AG10803 (cell line): ENCODE measurements at regions not wholly inside any gene's neighbourhood (a gene's known extent, or its start where the extent isn't known, plus 50 kb on each side); places are given as distances from the start of the nearest gene placed in this dataset.

Experiments used
- DNase-seq: peaks from one replicate; pipeline ENCODE4 v3.0.0; 2010; ENCODE audit warnings: low read depth
- H3K4me3 ChIP-seq: 2 replicates; pipeline ENCODE4 v1.5.1; 2011; ENCODE audit warnings: mild to moderate bottlenecking, low read length, control low read depth
- TF ChIP-seq, protein P1 (sequence below): conservative IDR thresholded peaks from 2 replicates; pipeline ENCODE4 v1.5.1; 2011; ENCODE audit warnings: mild to moderate bottlenecking, low read length, control low read depth, inconsistent platforms

DNA sequence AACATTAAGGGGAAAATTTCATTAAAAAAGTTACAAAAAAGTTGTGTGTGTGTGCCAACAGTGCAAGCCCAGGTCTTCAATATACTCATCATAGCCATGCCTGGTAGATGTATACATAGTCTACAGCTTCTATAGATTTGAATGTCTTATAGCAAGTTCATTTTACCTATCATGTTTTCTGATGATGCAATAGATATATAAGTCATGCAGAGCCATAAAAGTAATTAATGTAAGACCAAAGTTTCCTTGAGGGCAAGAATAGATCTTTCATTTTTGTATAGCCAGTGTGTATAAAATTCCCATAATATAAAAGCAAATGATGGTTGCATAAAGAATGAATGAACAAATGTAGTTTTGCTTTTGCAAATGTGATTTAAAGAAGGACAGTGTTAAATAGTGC is 1138.4 kb downstream of the TBL1XR1 start:
- no peak overlapping the region for H3K4me3 ChIP-seq
- no peak for DNase-seq
- TF ChIP-seq, protein P1, sequence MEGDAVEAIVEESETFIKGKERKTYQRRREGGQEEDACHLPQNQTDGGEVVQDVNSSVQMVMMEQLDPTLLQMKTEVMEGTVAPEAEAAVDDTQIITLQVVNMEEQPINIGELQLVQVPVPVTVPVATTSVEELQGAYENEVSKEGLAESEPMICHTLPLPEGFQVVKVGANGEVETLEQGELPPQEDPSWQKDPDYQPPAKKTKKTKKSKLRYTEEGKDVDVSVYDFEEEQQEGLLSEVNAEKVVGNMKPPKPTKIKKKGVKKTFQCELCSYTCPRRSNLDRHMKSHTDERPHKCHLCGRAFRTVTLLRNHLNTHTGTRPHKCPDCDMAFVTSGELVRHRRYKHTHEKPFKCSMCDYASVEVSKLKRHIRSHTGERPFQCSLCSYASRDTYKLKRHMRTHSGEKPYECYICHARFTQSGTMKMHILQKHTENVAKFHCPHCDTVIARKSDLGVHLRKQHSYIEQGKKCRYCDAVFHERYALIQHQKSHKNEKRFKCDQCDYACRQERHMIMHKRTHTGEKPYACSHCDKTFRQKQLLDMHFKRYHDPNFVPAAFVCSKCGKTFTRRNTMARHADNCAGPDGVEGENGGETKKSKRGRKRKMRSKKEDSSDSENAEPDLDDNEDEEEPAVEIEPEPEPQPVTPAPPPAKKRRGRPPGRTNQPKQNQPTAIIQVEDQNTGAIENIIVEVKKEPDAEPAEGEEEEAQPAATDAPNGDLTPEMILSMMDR, result no peak

DNA sequence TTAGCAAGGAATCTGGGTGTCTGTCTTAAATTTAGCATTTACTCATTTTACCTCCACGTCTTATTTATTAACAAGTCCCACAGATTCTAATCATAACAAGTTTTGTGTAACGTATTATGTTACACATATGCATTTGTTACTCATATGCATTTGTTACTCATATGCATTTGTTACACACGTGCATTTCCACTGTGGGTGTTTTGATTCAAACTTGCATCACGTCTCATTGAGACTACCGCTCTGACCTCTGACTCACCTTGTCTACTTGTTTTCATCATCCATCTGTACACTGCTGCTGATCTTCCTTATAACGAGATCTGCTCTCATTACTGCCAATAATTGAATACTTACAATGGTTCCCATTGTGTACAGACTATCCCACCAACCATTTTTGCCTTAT is 1141.4 kb downstream of the TBL1XR1 start:
- H3K4me3 ChIP-seq, result no peak overlapping the region
- TF ChIP-seq, protein P1, result no peak
- no peak for DNase-seq

DNA sequence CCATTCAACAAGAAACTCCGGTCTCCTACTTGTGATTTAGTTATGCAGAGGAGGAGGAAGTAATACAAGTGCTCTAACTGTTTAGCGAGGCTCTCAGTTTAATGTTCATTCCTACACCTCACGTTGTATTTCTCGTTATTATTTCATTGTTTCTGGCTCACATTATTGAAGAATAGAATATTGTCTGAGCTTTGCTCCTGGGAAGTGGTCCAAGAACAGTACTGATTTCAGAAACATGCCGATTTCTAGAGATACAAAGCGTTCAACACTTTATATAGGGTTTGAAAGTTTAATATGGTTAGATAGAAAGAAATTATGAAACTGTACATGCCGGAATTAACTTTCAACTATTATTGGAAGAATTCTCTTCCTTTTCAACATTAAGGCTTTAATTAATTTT is 1145.5 kb downstream of the TBL1XR1 start:
- no peak overlapping the region for H3K4me3 ChIP-seq
- TF ChIP-seq, protein P1, result no peak
- no peak for DNase-seq

DNA sequence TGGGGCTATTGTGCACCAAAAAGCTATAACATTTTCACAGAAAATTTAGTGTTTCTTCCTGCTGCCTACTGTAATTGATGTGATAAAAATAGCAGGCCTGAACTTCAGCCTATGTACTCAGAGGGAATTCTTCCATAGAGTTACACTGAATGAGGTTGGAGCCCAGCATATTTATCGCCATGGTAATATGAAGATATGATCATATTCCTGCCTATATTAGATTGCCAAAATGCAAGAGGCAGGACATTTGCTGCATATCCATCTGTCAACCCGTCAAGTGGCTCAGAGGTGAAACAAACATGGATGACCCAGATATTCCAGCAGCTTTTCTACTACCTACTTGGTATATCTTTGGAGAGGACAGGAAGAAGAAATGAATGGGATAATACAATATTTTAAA is 1150.6 kb downstream of the TBL1XR1 start:
- no peak overlapping the region for H3K4me3 ChIP-seq
- TF ChIP-seq, protein P1, result no peak
- no peak for DNase-seq

DNA sequence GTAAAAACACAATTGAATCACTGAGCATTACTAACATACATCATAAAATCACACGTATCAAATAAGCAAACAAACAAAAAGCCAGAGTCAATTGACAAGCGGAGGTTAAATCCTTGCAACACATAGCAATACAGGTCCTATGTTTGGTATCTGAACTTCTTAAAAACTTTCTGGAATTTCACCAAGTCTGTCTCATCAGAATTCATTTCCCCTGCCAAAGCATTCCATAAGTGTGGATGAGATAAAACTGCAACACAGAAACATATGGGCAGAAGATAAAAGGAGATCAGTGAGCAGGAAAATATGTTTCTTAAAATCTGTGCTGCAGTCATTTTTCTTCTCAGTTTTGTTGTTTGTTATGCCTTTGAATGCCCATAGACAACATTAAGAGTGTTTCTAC is 1155.5 kb downstream of the TBL1XR1 start:
- no peak overlapping the region for H3K4me3 ChIP-seq
- peak; percentile 36 for DNase-seq
- TF ChIP-seq, protein P1, result no peak

DNA sequence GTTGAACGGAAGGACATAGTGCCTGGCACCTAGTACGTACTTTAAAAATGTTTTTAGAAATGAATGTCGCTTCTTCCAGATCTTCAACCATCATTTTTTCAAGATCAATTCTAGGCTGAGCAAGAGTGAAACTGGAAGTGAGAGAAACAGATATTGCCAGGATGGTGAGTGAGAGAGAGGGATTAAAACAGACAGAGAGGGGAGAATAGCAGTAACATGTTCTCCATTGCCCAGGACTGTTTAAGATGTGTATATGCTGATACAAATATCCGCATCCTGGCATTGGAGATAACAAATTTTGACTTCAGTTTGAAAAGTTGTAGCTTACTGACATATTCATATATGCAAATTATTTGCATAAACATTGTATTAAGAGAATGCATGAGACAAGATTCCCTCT is 1156.1 kb downstream of the TBL1XR1 start:
- DNase-seq, result no peak
- TF ChIP-seq, protein P1, result no peak
- H3K4me3 ChIP-seq, result no peak overlapping the region

DNA sequence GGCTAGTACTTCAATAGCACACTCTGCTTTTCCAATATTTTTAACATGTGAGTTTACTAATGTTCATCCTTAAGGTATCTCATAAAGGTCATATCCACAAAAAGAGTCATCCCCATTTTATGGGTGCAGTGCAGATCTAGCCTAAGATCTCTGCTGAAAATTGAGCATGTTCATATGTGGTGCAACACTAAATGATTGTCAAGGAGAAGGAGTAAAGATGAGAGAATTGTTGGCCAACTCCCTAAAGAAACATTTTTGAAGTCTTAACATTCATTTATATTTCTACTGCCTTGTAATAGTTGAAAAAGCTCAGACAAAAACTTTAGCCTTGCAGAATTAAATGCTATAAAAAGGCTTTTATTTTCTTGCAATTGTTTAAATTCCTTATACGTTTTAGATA is 1159.6 kb downstream of the TBL1XR1 start:
- no peak overlapping the region for H3K4me3 ChIP-seq
- TF ChIP-seq, protein P1, result no peak
- no peak for DNase-seq
